ENCODE measurements at regions not wholly inside any gene's neighbourhood (a gene's known extent, or its start where the extent isn't known, plus 50 kb on each side); places are given as distances from the start of the nearest gene placed in this dataset.
A peak's percentile ranks its signal among the peaks of the same experiment; 100 is the strongest.

DNA sequence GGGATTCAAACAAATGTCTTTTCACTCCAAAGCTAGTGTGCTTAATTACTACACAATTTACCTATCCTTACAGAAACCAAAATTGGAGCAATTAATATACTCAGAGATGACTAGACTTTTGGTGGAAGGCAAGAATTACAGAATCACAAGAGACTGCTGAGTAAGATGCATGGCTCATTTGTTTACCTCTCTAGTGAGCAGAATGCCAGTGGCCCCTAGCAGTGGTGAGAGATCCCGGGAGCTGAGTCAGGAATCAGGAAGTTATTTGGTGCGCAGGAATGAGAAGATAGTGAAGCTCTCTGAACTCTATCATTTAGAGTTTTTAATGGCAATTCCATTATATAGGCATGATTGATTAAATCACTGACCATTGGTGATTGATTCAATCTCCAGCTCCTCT is 188.9 kb upstream of the SESN3 start:
- DNase-seq (ENCODE audit: low spot score): peak; percentile 51

GRCh38 chr11:95418916-95419315 is 187.9 kb upstream of the SESN3 start:
- Histone ChIP-seq H3K4me2 (no peak overlapping the region), H3K4me3 (no peak overlapping the region), H3K4me1 (ENCODE audit: insufficient read depth) (no peaks in the 10 kb centered on the region), H3K27ac (no peak overlapping the region), H4K20me1 (ENCODE audit: insufficient read depth, poor library complexity, severe bottlenecking) (no peaks in the 10 kb centered on the region), H3K9me2 (replicated peaks; ENCODE audit: insufficient read depth) (no peaks in the 10 kb centered on the region), H3K79me2 (no peaks in the 10 kb centered on the region), H3K27me3 (no peaks in the 10 kb centered on the region), H2AFZ (no peak overlapping the region), H3K9me3 (ENCODE audit: low read depth) (no peaks in the 10 kb centered on the region), H3K36me3 (replicated peaks; ENCODE audit: insufficient read depth, low read depth) (no peaks in the 10 kb centered on the region)
- WGBS (ENCODE audit: low lambda C conversion rate, missing lambda C conversion rate): 82% methylated on average over 1 of the region's 1 CpG
- DNase-seq (ENCODE audit: low spot score): no peak
- TF ChIP-seq EZH2 (IDR thresholded peaks at IDR 0.05; ENCODE audit: borderline replicate concordance) (no peak), CTCF (IDR thresholded peaks at IDR 0.05; ENCODE audit: poor library complexity) (no peak), EZH2phosphoT487 (IDR thresholded peaks at IDR 0.05; ENCODE audit: low read depth, severe bottlenecking, unreplicated experiment) (no peak)

More for the DNA sequence above, 188.9 kb upstream of the SESN3 start:
- Histone ChIP-seq H3K4me2 (no peak overlapping the region), H3K79me2 (no peaks in the 10 kb centered on the region), H4K20me1 (ENCODE audit: insufficient read depth, poor library complexity, severe bottlenecking) (no peaks in the 10 kb centered on the region), H3K27ac (no peak overlapping the region), H3K4me1 (ENCODE audit: insufficient read depth) (no peaks in the 10 kb centered on the region), H3K9me2 (replicated peaks; ENCODE audit: insufficient read depth) (no peaks in the 10 kb centered on the region), H3K27me3 (no peaks in the 10 kb centered on the region), H3K36me3 (replicated peaks; ENCODE audit: insufficient read depth, low read depth) (no peaks in the 10 kb centered on the region), H3K9me3 (ENCODE audit: low read depth) (no peaks in the 10 kb centered on the region), H3K4me3 (no peak overlapping the region), H2AFZ (no peak overlapping the region)
- 54% methylated on average over 2 of the region's 2 CpGs for WGBS (ENCODE audit: low lambda C conversion rate, missing lambda C conversion rate)
- TF ChIP-seq CTCF (IDR thresholded peaks at IDR 0.05; ENCODE audit: poor library complexity) (no peak), EZH2 (IDR thresholded peaks at IDR 0.05; ENCODE audit: borderline replicate concordance) (no peak), EZH2phosphoT487 (IDR thresholded peaks at IDR 0.05; ENCODE audit: low read depth, severe bottlenecking, unreplicated experiment) (no peak)

GRCh38 chr11:95417832-95418231 is 186.8 kb upstream of the SESN3 start:
- 100% methylated on average over 1 of the region's 1 CpG for WGBS (ENCODE audit: low lambda C conversion rate, missing lambda C conversion rate)
- no peaks in the 10 kb centered on the region for H3K36me3 ChIP-seq (replicated peaks; ENCODE audit: insufficient read depth, low read depth)
- TF ChIP-seq EZH2phosphoT487 (IDR thresholded peaks at IDR 0.05; ENCODE audit: low read depth, severe bottlenecking, unreplicated experiment) (no peak), CTCF (IDR thresholded peaks at IDR 0.05; ENCODE audit: poor library complexity) (no peak), EZH2 (IDR thresholded peaks at IDR 0.05; ENCODE audit: borderline replicate concordance) (no peak)
- no peaks in the 10 kb centered on the region for H3K9me3 ChIP-seq (ENCODE audit: low read depth)
- H3K4me2 ChIP-seq: no peak overlapping the region
- H3K9me2 ChIP-seq (replicated peaks; ENCODE audit: insufficient read depth): no peaks in the 10 kb centered on the region
- H3K79me2 ChIP-seq: no peaks in the 10 kb centered on the region
- no peak overlapping the region for H3K4me3 ChIP-seq
- no peak overlapping the region for H2AFZ ChIP-seq
- no peaks in the 10 kb centered on the region for H4K20me1 ChIP-seq (ENCODE audit: insufficient read depth, poor library complexity, severe bottlenecking)
- DNase-seq (ENCODE audit: low spot score): no peak
- no peaks in the 10 kb centered on the region for H3K4me1 ChIP-seq (ENCODE audit: insufficient read depth)
- H3K27me3 ChIP-seq: no peaks in the 10 kb centered on the region
- H3K27ac ChIP-seq: no peak overlapping the region

DNA sequence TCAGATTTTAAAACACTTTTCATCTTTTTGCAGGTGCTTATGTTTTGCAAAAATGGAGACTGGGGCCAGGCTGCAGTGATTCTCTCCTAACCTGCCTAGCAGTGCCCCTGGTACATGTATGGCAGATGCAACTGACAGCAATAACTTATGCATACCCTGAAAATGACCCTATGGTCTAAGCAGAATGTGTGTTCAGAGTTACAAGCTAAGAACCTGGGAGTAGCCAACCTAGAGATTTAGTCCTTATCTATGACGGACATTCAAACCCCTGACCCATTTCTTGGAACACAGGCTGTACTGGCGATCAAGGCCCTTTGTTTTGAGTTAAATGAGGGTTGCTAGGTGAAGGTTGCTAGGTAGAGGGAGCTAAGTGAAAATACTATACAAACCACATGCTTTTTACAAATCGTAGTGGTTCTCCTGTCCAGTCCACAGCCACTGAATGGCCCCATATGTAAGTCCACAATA is 184.9 kb upstream of the SESN3 start:
- H4K20me1 ChIP-seq (ENCODE audit: insufficient read depth, poor library complexity, severe bottlenecking): no peaks in the 10 kb centered on the region
- no peaks in the 10 kb centered on the region for H3K79me2 ChIP-seq
- H3K9me3 ChIP-seq (ENCODE audit: low read depth): no peaks in the 10 kb centered on the region
- H3K36me3 ChIP-seq (replicated peaks; ENCODE audit: insufficient read depth, low read depth): no peaks in the 10 kb centered on the region
- DNase-seq (ENCODE audit: low spot score): peak; percentile 20
- no peaks in the 10 kb centered on the region for H3K9me2 ChIP-seq (replicated peaks; ENCODE audit: insufficient read depth)
- H3K27me3 ChIP-seq: no peaks in the 10 kb centered on the region
- H3K4me1 ChIP-seq (ENCODE audit: insufficient read depth): no peaks in the 10 kb centered on the region
- TF ChIP-seq EZH2phosphoT487 (IDR thresholded peaks at IDR 0.05; ENCODE audit: low read depth, severe bottlenecking, unreplicated experiment): no peak
- no peak for TF ChIP-seq CTCF (IDR thresholded peaks at IDR 0.05; ENCODE audit: poor library complexity)
- no peak for TF ChIP-seq EZH2 (IDR thresholded peaks at IDR 0.05; ENCODE audit: borderline replicate concordance)
- H3K4me2 ChIP-seq: no peak overlapping the region
- no peak overlapping the region for H3K27ac ChIP-seq
- WGBS (ENCODE audit: low lambda C conversion rate, missing lambda C conversion rate): 70% methylated on average over 3 of the region's 3 CpGs
- H3K4me3 ChIP-seq: no peak overlapping the region
- H2AFZ ChIP-seq: no peak overlapping the region
